ENCODE measurements at regions not wholly inside any gene's neighbourhood (a gene's known extent, or its start where the extent isn't known, plus 50 kb on each side); places are given as distances from the start of the nearest gene placed in this dataset.

GRCh38 chr3:78048698-78049097 is 1008.8 kb downstream of the ROBO2 start:
- H3K4me1 Mint-ChIP-seq (ENCODE audit: low read depth, unreplicated experiment): peaks cover 4% of the 10 kb centered on the region
- TF ChIP-seq CTCF (IDR thresholded peaks at IDR 0.05; ENCODE audit: partially characterized antibody, unreplicated experiment): no peak
- H3K36me3 Mint-ChIP-seq (ENCODE audit: unreplicated experiment): no peaks in the 10 kb centered on the region
- no peaks in the 10 kb centered on the region for H3K27me3 Mint-ChIP-seq (ENCODE audit: unreplicated experiment)
- no peaks in the 10 kb centered on the region for H3K9me3 Mint-ChIP-seq (ENCODE audit: unreplicated experiment)
- H3K4me3 Mint-ChIP-seq (ENCODE audit: unreplicated experiment): no peak overlapping the region
- no peak overlapping the region for H3K27ac Mint-ChIP-seq (ENCODE audit: unreplicated experiment)
- DNase-seq: no peak

- TF ChIP-seq CTCF (IDR thresholded peaks at IDR 0.05; ENCODE audit: partially characterized antibody, unreplicated experiment): no peak
- Mint-ChIP-seq H3K9me3 (ENCODE audit: unreplicated experiment) (no peaks in the 10 kb centered on the region), H3K4me3 (ENCODE audit: unreplicated experiment) (no peak overlapping the region)
Observed at GRCh38 chr3:78049521-78049920, 1009.6 kb downstream of the ROBO2 start.

GRCh38 chr3:78050276-78051065 is 1010.6 kb downstream of the ROBO2 start:
- no peak for TF ChIP-seq CTCF (IDR thresholded peaks at IDR 0.05; ENCODE audit: partially characterized antibody, unreplicated experiment)
- no peak overlapping the region for H3K4me3 Mint-ChIP-seq (ENCODE audit: unreplicated experiment)
- DNase-seq: no peak
- H3K27ac Mint-ChIP-seq (ENCODE audit: unreplicated experiment): no peak overlapping the region
- no peaks in the 10 kb centered on the region for H3K27me3 Mint-ChIP-seq (ENCODE audit: unreplicated experiment)
- H3K9me3 Mint-ChIP-seq (ENCODE audit: unreplicated experiment): no peaks in the 10 kb centered on the region
- no peaks in the 10 kb centered on the region for H3K36me3 Mint-ChIP-seq (ENCODE audit: unreplicated experiment)
- peaks cover 4% of the 10 kb centered on the region for H3K4me1 Mint-ChIP-seq (ENCODE audit: low read depth, unreplicated experiment)

More at GRCh38 chr3:78049521-78049920, 1009.6 kb downstream of the ROBO2 start:
- H3K4me1 Mint-ChIP-seq (ENCODE audit: low read depth, unreplicated experiment): peaks cover 4% of the 10 kb centered on the region
- no peaks in the 10 kb centered on the region for H3K36me3 Mint-ChIP-seq (ENCODE audit: unreplicated experiment)
- no peaks in the 10 kb centered on the region for H3K27me3 Mint-ChIP-seq (ENCODE audit: unreplicated experiment)
- no peak overlapping the region for H3K27ac Mint-ChIP-seq (ENCODE audit: unreplicated experiment)
- DNase-seq: no peak

GRCh38 chr3:78052746-78053145 is 1012.8 kb downstream of the ROBO2 start:
- Mint-ChIP-seq H3K4me3 (ENCODE audit: unreplicated experiment) (no peak overlapping the region), H3K27ac (ENCODE audit: unreplicated experiment) (no peak overlapping the region), H3K27me3 (ENCODE audit: unreplicated experiment) (no peaks in the 10 kb centered on the region), H3K36me3 (ENCODE audit: unreplicated experiment) (no peaks in the 10 kb centered on the region), H3K4me1 (ENCODE audit: low read depth, unreplicated experiment) (no peaks in the 10 kb centered on the region), H3K9me3 (ENCODE audit: unreplicated experiment) (no peaks in the 10 kb centered on the region)
- no peak for DNase-seq
- no peak for TF ChIP-seq CTCF (IDR thresholded peaks at IDR 0.05; ENCODE audit: partially characterized antibody, unreplicated experiment)

GRCh38 chr3:78066287-78066686 is 1026.4 kb downstream of the ROBO2 start:
- no peaks in the 10 kb centered on the region for H3K27me3 Mint-ChIP-seq (ENCODE audit: unreplicated experiment)
- DNase-seq: no peak
- H3K4me3 Mint-ChIP-seq (ENCODE audit: unreplicated experiment): no peak overlapping the region
- no peaks in the 10 kb centered on the region for H3K4me1 Mint-ChIP-seq (ENCODE audit: low read depth, unreplicated experiment)
- no peak for TF ChIP-seq CTCF (IDR thresholded peaks at IDR 0.05; ENCODE audit: partially characterized antibody, unreplicated experiment)
- H3K36me3 Mint-ChIP-seq (ENCODE audit: unreplicated experiment): no peaks in the 10 kb centered on the region
- H3K27ac Mint-ChIP-seq (ENCODE audit: unreplicated experiment): no peak overlapping the region
- no peaks in the 10 kb centered on the region for H3K9me3 Mint-ChIP-seq (ENCODE audit: unreplicated experiment)
